Fibroblast of villous mesenchyme (primary cell): ENCODE measurements at regions not wholly inside any gene's neighbourhood (a gene's known extent, or its start where the extent isn't known, plus 50 kb on each side); places are given as distances from the start of the nearest gene placed in this dataset.
"Not testable (repeated sequence)": the region's sequence is repeated elsewhere in the genome, so short reads cannot be mapped to it uniquely, and the experiment has no call there.

Experiments
- DNase-seq: peaks from one replicate; pipeline ENCODE4 v3.0.0-alpha.2; 2010; ENCODE audit warnings: low read depth
- H3K4me3 ChIP-seq: 2 replicates; pipeline ENCODE4 v1.5.1; 2011; ENCODE audit warnings: low read depth, mild to moderate bottlenecking, low read length
- TF ChIP-seq, protein P1 (sequence below): IDR thresholded peaks from 2 replicates; pipeline ENCODE4 v1.5.1; 2012; ENCODE audit warnings: low read depth, mild to moderate bottlenecking, low read length; ENCODE audit not compliant: insufficient read depth

DNA sequence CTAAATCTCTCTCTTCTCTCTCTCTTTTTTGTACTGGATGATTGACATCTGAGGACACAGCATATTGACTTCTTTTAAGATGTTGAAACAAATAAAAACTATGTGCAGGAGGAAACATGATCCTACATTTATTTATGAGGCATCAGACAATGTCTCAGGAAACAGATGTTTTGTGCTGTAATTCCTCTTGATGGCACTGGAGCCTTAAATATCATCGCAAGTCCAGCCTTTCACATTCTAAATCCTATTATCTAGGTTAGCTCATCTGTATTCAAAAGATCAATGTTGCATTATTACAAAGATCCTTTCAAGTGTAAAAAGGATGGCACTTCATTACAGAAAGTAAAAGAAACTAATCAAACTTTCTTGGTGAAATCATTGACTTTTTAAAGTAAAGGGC is 63.9 kb downstream of the MAT2B start:
- H3K4me3 ChIP-seq, result no peak overlapping the region
- TF ChIP-seq, protein P1, sequence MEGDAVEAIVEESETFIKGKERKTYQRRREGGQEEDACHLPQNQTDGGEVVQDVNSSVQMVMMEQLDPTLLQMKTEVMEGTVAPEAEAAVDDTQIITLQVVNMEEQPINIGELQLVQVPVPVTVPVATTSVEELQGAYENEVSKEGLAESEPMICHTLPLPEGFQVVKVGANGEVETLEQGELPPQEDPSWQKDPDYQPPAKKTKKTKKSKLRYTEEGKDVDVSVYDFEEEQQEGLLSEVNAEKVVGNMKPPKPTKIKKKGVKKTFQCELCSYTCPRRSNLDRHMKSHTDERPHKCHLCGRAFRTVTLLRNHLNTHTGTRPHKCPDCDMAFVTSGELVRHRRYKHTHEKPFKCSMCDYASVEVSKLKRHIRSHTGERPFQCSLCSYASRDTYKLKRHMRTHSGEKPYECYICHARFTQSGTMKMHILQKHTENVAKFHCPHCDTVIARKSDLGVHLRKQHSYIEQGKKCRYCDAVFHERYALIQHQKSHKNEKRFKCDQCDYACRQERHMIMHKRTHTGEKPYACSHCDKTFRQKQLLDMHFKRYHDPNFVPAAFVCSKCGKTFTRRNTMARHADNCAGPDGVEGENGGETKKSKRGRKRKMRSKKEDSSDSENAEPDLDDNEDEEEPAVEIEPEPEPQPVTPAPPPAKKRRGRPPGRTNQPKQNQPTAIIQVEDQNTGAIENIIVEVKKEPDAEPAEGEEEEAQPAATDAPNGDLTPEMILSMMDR, result peak; percentile 52
- peak; percentile 72 for DNase-seq

DNA sequence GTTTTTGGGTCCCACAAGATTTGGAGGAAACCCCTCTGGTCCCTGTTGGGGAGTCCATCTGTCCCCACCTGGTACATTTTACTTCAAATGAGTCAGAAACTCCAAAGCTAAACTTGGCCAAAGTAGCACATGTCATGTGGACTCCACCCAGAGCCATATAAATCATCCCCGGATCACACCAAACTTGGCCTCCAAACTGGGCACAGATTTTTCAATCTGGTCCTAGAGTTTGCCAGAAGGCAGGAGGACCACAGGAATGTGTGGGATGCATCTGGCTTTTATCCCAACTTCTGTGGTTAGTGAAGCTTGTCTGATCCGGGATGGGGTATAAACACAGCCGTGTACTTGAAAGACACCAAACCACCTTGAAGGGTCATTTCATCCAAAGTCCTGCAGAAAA is 66.3 kb downstream of the MAT2B start:
- no peak overlapping the region for H3K4me3 ChIP-seq
- DNase-seq, result peak; percentile 98
- TF ChIP-seq, protein P1, result no peak

DNA sequence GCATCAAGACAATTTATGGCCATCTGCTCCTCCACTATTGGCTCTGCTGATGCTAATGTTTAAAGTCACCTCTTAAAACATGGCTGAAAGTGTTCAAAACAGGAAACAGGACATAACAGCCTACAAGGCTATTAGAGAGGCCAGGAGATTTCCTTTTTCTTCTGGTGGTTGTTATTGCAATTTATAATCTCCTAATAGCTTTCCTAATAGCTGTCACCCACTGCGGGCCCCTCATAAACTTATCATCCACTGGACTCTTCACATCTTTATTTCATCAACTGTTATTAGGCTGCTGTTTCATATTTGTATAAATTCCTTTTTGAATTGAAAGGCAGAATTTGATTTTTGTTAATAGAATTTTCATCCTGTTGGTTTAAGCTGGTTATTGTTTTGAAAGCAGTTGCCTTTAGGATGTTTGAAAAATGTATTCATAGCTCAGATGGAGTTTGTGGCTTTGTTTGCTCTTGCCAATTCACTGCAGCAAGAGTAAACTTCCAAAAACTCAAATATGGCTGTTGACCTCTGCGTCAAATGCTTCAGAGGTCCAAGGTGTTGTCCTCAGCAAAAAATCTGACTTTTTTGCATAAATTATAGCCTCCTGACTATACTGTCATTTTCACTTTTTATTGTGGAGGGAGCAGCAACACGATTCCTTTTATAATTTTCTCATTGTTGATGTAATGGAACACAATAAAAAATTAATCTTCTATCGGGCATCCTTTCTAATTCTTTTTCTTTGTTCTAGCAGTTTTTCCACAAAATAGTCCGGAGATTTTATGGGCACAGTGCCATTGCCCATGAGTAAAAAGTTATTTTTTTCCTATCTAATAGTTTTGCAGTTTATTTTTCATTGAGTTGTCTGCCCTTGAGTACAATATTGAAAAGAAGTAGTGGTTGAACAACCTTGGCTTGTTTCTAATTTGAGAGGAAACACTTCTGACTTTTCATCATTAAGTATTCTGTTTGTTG is 69.3 kb downstream of the MAT2B start:
- no peak overlapping the region for H3K4me3 ChIP-seq
- TF ChIP-seq, protein P1, result no peak
- DNase-seq, result peak; percentile 42

DNA sequence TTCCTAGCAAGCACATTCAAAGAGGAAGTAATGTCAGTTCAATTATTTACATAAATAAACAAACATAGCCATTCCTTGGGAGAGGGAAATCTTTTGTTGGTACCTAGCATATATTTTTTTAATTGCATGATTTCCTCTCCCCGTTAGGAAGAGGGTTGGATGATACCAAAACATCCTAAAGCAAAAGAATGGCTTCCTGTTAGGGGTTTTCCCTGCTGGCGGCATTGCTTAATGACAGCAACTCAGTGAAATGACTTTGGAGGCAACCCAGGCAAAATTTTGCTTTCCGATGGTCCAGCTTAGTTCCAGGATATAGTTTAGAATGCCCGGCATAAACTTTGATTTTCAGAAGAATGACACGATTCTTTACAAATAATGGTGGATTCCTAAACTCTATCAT is 73.2 kb downstream of the MAT2B start:
- H3K4me3 ChIP-seq, result no peak overlapping the region
- no peak for DNase-seq
- TF ChIP-seq, protein P1, result no peak

DNA sequence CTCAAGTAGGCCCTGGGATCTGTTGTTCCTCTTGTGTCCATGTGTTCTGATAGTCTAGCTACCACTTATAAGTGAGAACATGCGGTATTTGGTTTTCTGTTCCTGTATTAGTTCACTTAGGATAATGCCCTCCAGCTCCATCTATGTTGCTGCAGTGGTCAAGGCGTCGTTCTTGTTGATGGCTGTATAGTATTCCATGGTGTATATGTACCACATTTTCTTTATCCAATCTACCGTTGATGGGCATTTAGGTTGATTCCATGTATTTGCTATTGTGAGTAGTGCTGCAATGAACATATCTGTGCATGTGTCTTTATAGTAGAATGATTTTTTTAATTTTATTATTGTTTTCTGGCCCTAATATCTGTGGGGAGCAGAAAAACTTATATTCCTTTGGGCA is 74.3 kb downstream of the MAT2B start:
- DNase-seq, result no peak
- TF ChIP-seq, protein P1, result no peak
- H3K4me3 ChIP-seq, result no peak overlapping the region

DNA sequence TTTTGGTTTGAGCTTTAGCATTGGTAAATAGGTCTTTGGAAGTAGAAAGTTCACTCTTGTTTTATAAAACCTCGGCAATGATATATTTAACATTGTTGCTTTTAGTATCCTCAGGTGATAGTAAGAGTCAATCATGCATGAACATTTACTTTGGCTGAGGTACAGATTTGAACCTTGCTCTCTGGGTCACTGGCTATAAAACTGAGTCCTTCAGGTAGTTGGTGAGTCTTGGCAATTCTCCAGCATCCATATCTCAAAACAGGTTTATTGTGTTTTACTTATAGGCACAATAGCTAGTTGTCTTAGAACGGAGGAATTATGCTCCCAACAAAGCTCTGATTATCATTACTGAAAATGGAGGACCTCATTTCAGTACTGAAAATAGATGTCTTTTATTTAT is 75.1 kb downstream of the MAT2B start:
- TF ChIP-seq, protein P1, result no peak
- DNase-seq, result no peak
- H3K4me3 ChIP-seq, result no peak overlapping the region

DNA sequence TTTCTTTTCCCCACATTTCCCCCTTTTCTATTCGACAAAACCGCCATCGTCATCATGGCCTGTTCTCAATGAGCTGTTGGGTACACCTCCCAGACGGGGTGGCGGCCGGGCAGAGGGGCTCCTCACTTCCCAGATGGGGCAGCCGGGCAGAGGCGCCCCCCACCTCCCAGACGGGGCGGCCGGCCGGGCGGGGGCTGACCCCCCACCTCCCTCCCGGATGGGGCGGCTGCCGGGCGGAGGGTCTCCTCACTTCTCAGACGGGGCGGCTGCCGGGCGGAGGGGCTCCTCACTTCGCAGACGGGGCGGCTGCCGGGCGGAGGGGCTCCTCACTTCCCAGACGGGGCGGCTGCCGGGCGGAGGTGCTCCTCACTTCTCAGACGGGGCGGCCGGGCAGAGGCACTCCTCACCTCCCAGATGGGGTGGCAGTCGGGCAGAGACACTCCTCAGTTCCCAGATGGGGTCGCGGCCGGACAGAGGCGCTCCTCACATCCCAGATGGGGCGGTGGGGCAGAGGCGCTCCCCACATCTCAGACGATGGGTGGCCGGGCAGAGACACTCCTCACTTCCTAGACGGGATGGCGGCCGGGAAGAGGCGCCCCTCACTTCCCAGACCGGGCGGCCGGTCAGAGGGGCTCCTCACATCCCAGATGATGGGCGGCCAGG is 78.2 kb downstream of the MAT2B start:
- H3K4me3 ChIP-seq, DNase-seq: not testable (repeated sequence)
